Calu3 (cell line): ENCODE measurements at regions not wholly inside any gene's neighbourhood (a gene's known extent, or its start where the extent isn't known, plus 50 kb on each side); places are given as distances from the start of the nearest gene placed in this dataset.

Source experiments
- BruUV-seq: library from RNA; stranded (reverse); fragments of 400-500 nt; replicated peaks from 2 replicates; lab custom pipeline; 2021; lab: Mats Ljungman, UMichigan
- CTCF ChIA-PET: fragments of 300-600 bp; sonication (Branson Sonifier 250); formaldehyde crosslinking; loops from one replicate; lab custom pipeline; 2022; ENCODE audit warnings: antibody characterized with exemption; lab: Charles Lee
- DNase-seq: peaks from one replicate; pipeline ENCODE4 v3.0.0; 2022
- H3K27ac Mint-ChIP-seq: one replicate; pipeline ENCODE4 v1.8.0; 2022; ENCODE audit warnings: mixed read lengths; ENCODE audit not compliant: unreplicated experiment
- H3K27me3 Mint-ChIP-seq: one replicate; pipeline ENCODE4 v1.8.0; 2022; ENCODE audit warnings: mixed read lengths; ENCODE audit not compliant: unreplicated experiment
- H3K36me3 Mint-ChIP-seq: one replicate; pipeline ENCODE4 v1.8.0; 2022; ENCODE audit warnings: mild to moderate bottlenecking, moderate library complexity, mixed read lengths; ENCODE audit not compliant: insufficient read depth, unreplicated experiment
- H3K4me1 Mint-ChIP-seq: one replicate; pipeline ENCODE4 v1.8.0; 2022; ENCODE audit warnings: mild to moderate bottlenecking, low read depth, mixed read lengths; ENCODE audit not compliant: unreplicated experiment
- H3K4me3 Mint-ChIP-seq: one replicate; pipeline ENCODE4 v1.8.0; 2022; ENCODE audit warnings: mild to moderate bottlenecking, low read depth, moderate library complexity, mixed read lengths; ENCODE audit not compliant: unreplicated experiment
- H3K9me3 Mint-ChIP-seq: one replicate; pipeline ENCODE4 v1.8.0; 2022; ENCODE audit warnings: low read depth, mixed read lengths; ENCODE audit not compliant: unreplicated experiment
- intact Hi-C: fragments of 100-400 bp; cut with micrococcal nuclease; formaldehyde crosslinking; loops from one replicate; pipeline ENCODE4 v1.10.0; 2022; ENCODE audit not compliant: unreplicated experiment
- TF ChIP-seq, protein P1 (sequence below): fragments of 200-600 bp; IDR thresholded peaks from one replicate; pipeline ENCODE4 v1.8.0; 2022; ENCODE audit warnings: antibody characterized with exemption; ENCODE audit not compliant: unreplicated experiment

DNA sequence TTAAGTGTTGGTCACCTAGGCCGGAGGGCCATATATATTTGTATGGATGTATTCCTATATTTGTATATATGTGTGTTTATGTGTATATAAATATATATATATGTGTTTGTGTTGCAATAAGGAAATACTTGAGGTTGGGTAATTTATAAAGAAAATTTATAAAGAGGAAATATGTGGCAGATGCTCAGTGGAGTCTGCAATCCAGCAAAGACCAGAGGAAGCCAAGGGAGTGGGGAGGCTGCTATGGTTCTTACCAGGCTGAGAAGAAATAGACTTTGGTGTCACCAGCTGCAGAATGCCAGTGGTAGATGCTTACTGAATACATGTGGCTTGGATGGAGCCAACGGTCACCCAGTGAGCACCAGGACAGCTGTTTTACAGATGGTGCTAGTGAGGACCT lies 97.4 kb upstream of the ELOVL5 start:
- CTCF ChIA-PET: no interaction called here
- BruUV-seq: no TSS peak
- Mint-ChIP-seq H3K4me3 (no peak overlapping the region), H3K27me3 (no peaks in the 10 kb centered on the region), H3K27ac (no peak overlapping the region), H3K36me3 (no peaks in the 10 kb centered on the region), H3K9me3 (no peaks in the 10 kb centered on the region), H3K4me1 (no peaks in the 10 kb centered on the region)
- TF ChIP-seq, protein P1, sequence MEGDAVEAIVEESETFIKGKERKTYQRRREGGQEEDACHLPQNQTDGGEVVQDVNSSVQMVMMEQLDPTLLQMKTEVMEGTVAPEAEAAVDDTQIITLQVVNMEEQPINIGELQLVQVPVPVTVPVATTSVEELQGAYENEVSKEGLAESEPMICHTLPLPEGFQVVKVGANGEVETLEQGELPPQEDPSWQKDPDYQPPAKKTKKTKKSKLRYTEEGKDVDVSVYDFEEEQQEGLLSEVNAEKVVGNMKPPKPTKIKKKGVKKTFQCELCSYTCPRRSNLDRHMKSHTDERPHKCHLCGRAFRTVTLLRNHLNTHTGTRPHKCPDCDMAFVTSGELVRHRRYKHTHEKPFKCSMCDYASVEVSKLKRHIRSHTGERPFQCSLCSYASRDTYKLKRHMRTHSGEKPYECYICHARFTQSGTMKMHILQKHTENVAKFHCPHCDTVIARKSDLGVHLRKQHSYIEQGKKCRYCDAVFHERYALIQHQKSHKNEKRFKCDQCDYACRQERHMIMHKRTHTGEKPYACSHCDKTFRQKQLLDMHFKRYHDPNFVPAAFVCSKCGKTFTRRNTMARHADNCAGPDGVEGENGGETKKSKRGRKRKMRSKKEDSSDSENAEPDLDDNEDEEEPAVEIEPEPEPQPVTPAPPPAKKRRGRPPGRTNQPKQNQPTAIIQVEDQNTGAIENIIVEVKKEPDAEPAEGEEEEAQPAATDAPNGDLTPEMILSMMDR: no peak
- no peak for DNase-seq
- intact Hi-C loops: no loop called here

DNA sequence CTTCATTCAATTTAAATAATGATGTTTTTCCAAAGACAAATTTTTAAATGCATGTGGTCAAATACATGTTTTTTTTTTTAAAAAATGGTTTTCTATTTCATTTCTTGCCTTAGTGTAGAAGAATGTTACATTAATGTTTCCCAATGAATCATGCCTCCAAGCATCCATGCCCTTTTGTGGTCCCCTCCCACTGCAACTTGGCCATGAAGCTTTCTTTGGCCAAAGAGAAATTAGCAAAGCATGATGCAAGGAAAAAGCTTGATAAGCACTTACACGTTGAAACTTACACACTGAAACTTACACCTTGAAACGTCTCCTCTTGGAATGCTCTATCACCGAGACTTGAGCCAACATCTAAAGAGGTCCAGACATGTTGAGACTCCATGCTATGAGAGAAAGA lies 93.0 kb upstream of the ELOVL5 start:
- Mint-ChIP-seq H3K27ac (no peak overlapping the region), H3K4me1 (peaks cover 8% of the 10 kb centered on the region), H3K9me3 (no peaks in the 10 kb centered on the region), H3K36me3 (no peaks in the 10 kb centered on the region), H3K4me3 (no peak overlapping the region), H3K27me3 (no peaks in the 10 kb centered on the region)
- no peak for DNase-seq
- CTCF ChIA-PET: no interaction called here
- intact Hi-C loops: no loop called here
- TF ChIP-seq, protein P1: no peak
- no TSS peak for BruUV-seq

DNA sequence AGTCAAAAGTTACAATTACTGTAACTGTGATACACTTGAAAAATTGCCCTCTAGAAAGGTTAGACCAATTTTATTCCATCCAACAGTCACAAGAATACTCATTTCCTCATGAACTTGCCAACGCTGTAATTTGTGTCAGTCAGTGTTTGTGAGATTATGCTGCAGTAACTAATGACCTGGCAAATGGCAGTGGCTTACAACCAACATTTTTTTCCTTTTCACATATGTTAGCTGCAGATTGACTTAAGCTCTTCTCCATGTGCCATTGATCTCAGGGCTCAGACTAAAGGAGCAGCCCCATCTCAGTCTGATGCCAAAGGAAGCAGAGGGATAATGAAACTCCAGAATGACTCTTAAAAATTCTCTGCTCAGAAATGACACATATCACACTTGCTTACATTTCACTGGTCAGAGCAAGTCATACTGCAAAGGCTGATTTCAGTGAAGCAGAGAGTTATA lies 92.3 kb upstream of the ELOVL5 start:
- Mint-ChIP-seq H3K4me1 (peaks cover 8% of the 10 kb centered on the region), H3K4me3 (no peak overlapping the region), H3K9me3 (no peaks in the 10 kb centered on the region), H3K27ac (no peak overlapping the region), H3K36me3 (no peaks in the 10 kb centered on the region), H3K27me3 (no peaks in the 10 kb centered on the region)
- intact Hi-C loops: no loop called here
- CTCF ChIA-PET: no interaction called here
- DNase-seq: no peak
- TF ChIP-seq, protein P1: no peak
- no TSS peak for BruUV-seq

DNA sequence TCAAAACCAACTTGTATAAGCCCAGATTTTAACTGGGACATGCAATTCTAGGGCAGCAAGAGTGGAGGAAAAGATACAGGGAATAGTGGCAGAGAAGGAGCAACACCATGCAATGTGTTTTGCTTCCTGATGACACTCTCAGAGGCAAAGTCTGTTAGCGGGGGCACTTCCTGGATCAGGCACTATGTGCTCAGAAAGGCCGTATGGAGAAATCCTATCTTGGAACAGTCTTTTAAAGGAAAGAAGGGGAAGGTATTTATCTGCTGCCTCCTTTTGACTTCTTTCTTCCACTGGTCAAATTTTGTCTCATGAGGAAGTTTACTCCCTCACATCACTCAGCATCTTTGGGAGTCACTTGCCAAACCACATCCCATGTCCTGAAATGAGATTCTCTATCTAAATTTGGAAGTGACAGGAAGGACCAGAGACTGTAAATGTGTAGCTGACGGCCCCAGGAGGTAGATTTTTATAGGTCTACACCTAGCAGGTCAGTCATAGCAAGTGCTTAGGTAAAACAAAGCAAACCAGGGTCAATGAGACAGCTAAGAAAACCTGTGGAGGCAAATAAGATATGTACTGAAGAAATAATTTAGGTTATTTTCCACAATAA lies 91.7 kb upstream of the ELOVL5 start:
- no peaks in the 10 kb centered on the region for H3K27me3 Mint-ChIP-seq
- no peaks in the 10 kb centered on the region for H3K9me3 Mint-ChIP-seq
- CTCF ChIA-PET: interaction anchor here (1.7 kb wide), 1 partner anchor 17 kb away, joined by 3 read pairs; no protein-coding TSS in a partner anchor
- no peak overlapping the region for H3K4me3 Mint-ChIP-seq
- DNase-seq: no peak
- no TSS peak for BruUV-seq
- H3K36me3 Mint-ChIP-seq: no peaks in the 10 kb centered on the region
- TF ChIP-seq, protein P1: no peak
- intact Hi-C loops: no loop called here
- H3K27ac Mint-ChIP-seq: no peak overlapping the region
- peaks cover 8% of the 10 kb centered on the region for H3K4me1 Mint-ChIP-seq
